ENCODE measurements at regions not wholly inside any gene's neighbourhood (a gene's known extent, or its start where the extent isn't known, plus 50 kb on each side); places are given as distances from the start of the nearest gene placed in this dataset.

DNA sequence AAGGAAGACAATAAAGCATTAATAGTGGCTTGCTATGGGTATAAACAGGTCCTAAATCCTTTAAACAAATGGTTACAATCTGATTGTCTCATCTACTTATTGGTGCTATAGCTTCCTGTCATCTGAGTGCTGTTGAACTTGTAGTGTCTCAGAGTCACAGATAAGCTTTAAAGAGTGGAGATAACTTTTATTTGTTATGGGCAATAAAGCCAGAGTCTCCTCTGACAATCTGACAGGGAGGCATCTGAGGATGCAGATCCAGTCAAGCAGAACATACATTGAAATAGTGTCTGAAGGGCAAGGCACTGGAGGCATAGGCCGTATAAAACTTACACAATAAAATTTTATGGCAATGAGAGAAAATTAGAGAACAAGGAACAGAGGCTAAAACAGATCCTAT is 1132.4 kb upstream of the CDH2 start:
- no peak for DNase-seq (ENCODE audit: low read depth)
- H3K36me3 ChIP-seq (ENCODE audit: control insufficient read depth, insufficient read depth, low read length) = no peaks in the 10 kb centered on the region
- TF ChIP-seq CTCF (IDR thresholded peaks at IDR 0.05; ENCODE audit: insufficient read depth, low read length, poor library complexity, severe bottlenecking) = no peak

GRCh38 chr18:29307982-29308381 is 1131.1 kb upstream of the CDH2 start:
- Histone ChIP-seq H3K4me3 (ENCODE audit: low read depth, low read length) (no peak overlapping the region), H3K36me3 (ENCODE audit: control insufficient read depth, insufficient read depth, low read length) (no peaks in the 10 kb centered on the region), H3K27me3 (ENCODE audit: control insufficient read depth, insufficient read depth, low read length) (no peaks in the 10 kb centered on the region)
- no peak for TF ChIP-seq CTCF (IDR thresholded peaks at IDR 0.05; ENCODE audit: insufficient read depth, low read length, poor library complexity, severe bottlenecking)
- DNase-seq (ENCODE audit: low read depth) = no peak

More for the DNA sequence above, 1132.4 kb upstream of the CDH2 start:
- Histone ChIP-seq H3K27me3 (ENCODE audit: control insufficient read depth, insufficient read depth, low read length) (no peaks in the 10 kb centered on the region), H3K4me3 (ENCODE audit: low read depth, low read length) (no peak overlapping the region)

- Histone ChIP-seq H3K27me3 (ENCODE audit: control insufficient read depth, insufficient read depth, low read length) (no peaks in the 10 kb centered on the region), H3K4me3 (ENCODE audit: low read depth, low read length) (no peak overlapping the region), H3K36me3 (ENCODE audit: control insufficient read depth, insufficient read depth, low read length) (no peaks in the 10 kb centered on the region)
- TF ChIP-seq CTCF (IDR thresholded peaks at IDR 0.05; ENCODE audit: insufficient read depth, low read length, poor library complexity, severe bottlenecking) = no peak
- no peak for DNase-seq (ENCODE audit: low read depth)
Observed at GRCh38 chr18:29307231-29307630, 1130.3 kb upstream of the CDH2 start.

DNA sequence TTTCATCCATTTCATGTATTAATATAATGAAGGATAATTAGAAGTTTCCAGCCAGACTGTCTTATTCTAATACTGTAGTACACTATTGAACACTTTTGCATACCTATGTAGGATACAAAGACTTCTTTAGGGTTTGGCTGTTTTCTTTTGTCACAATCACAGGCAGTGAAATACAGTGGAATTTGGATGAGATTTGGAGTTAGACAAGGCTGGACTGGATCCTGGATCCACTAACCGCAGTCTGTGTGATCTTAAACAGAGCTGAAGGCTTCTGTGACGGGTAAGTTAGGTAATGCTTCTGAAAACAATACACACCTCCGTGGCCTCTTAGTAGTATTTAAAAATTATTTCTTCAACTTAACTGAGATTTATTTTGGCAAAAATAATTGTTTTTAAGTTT is 1128.6 kb upstream of the CDH2 start:
- no peaks in the 10 kb centered on the region for H3K36me3 ChIP-seq (ENCODE audit: control insufficient read depth, insufficient read depth, low read length)
- no peak for DNase-seq (ENCODE audit: low read depth)
- TF ChIP-seq CTCF (IDR thresholded peaks at IDR 0.05; ENCODE audit: insufficient read depth, low read length, poor library complexity, severe bottlenecking) = no peak
- H3K27me3 ChIP-seq (ENCODE audit: control insufficient read depth, insufficient read depth, low read length) = no peaks in the 10 kb centered on the region
- no peak overlapping the region for H3K4me3 ChIP-seq (ENCODE audit: low read depth, low read length)

- Histone ChIP-seq H3K27me3 (ENCODE audit: control insufficient read depth, insufficient read depth, low read length) (no peaks in the 10 kb centered on the region), H3K4me3 (ENCODE audit: low read depth, low read length) (no peak overlapping the region), H3K36me3 (ENCODE audit: control insufficient read depth, insufficient read depth, low read length) (no peaks in the 10 kb centered on the region)
- TF ChIP-seq CTCF (IDR thresholded peaks at IDR 0.05; ENCODE audit: insufficient read depth, low read length, poor library complexity, severe bottlenecking) = no peak
- no peak for DNase-seq (ENCODE audit: low read depth)
Observed at GRCh38 chr18:29301048-29301447, 1124.1 kb upstream of the CDH2 start.

GRCh38 chr18:29285471-29285870 is 1108.5 kb upstream of the CDH2 start:
- no peak for DNase-seq (ENCODE audit: low read depth)
- Histone ChIP-seq H3K36me3 (ENCODE audit: control insufficient read depth, insufficient read depth, low read length) (no peaks in the 10 kb centered on the region), H3K4me3 (ENCODE audit: low read depth, low read length) (no peak overlapping the region), H3K27me3 (ENCODE audit: control insufficient read depth, insufficient read depth, low read length) (no peaks in the 10 kb centered on the region)
- TF ChIP-seq CTCF (IDR thresholded peaks at IDR 0.05; ENCODE audit: insufficient read depth, low read length, poor library complexity, severe bottlenecking) = no peak
